Tibial nerve (tissue), 4 donors: ENCODE measurements at regions not wholly inside any gene's neighbourhood (a gene's known extent, or its start where the extent isn't known, plus 50 kb on each side); places are given as distances from the start of the nearest gene placed in this dataset.

ENCODE experiments used
- DNase-seq, 2 donors: peaks; one replicate each; pipeline ENCODE4 v3.0.0-alpha.2; 2019; ENCODE audit warnings: low spot score in 2 of 2
- H3K27ac ChIP-seq, 4 donors: fragments of 200-600 bp; sonication (generic) in 3 of 4; one replicate each; pipeline ENCODE4 v1.5.1; 2017 to 2019; ENCODE audit warnings: mild to moderate bottlenecking in 1 of 4
- H3K27me3 ChIP-seq, 2 donors: fragments of 200-600 bp; sonication (generic) in 1 of 2; one replicate each; pipeline versions ENCODE4 v1.5.1 to v1.6.0; 2017 to 2019
- H3K36me3 ChIP-seq, 3 donors: fragments of 200-600 bp; sonication (generic); one replicate each; pipeline ENCODE4 v1.5.1; 2018 to 2019
- H3K4me1 ChIP-seq, 4 donors: fragments of 200-600 bp; sonication (generic) in 3 of 4; one replicate each; pipeline ENCODE4 v1.5.1; 2017 to 2019
- H3K4me3 ChIP-seq, 4 donors: fragments of 200-600 bp; sonication (generic) in 3 of 4; one replicate each; pipeline ENCODE4 v1.5.1; 2017 to 2019; ENCODE audit warnings: mild to moderate bottlenecking in 1 of 4, moderate library complexity in 1 of 4
- H3K9me3 ChIP-seq, 4 donors: fragments of 200-600 bp; sonication (generic) in 3 of 4; one replicate each; pipeline ENCODE4 v1.5.1; 2017 to 2019
- EP300 ChIP-seq, 2 donors: sonication (generic); formaldehyde crosslinking; IDR thresholded peaks; one replicate each; pipeline ENCODE4 v1.6.1; 2017; ENCODE audit warnings: antibody characterized with exemption in 2 of 2, mild to moderate bottlenecking in 1 of 2
- POLR2A ChIP-seq, 2 donors: fragments of 450-650 bp; IDR thresholded peaks; one replicate each; pipeline ENCODE4 v1.6.1; 2017; ENCODE audit warnings: antibody characterized with exemption in 2 of 2, mild to moderate bottlenecking in 2 of 2, moderate library complexity in 2 of 2
- WGBS, 2 donors: methylation state at CpG; one replicate each; pipeline ENCODE4 v1.1.5; 2018; 5-methylcytosine and 5-hydroxymethylcytosine counted together
- TF ChIP-seq, protein P1 (sequence below), 5 experiments: fragments of 200-600 bp in 3 of 5; fragments of 450-650 bp in 2 of 5; sonication (generic) in 3 of 5; IDR thresholded peaks; one replicate each; pipeline ENCODE4 v1.5.1; 2016 to 2019; ENCODE audit warnings: antibody characterized with exemption in 5 of 5, mild to moderate bottlenecking in 3 of 5, moderate library complexity in 2 of 5

DNA sequence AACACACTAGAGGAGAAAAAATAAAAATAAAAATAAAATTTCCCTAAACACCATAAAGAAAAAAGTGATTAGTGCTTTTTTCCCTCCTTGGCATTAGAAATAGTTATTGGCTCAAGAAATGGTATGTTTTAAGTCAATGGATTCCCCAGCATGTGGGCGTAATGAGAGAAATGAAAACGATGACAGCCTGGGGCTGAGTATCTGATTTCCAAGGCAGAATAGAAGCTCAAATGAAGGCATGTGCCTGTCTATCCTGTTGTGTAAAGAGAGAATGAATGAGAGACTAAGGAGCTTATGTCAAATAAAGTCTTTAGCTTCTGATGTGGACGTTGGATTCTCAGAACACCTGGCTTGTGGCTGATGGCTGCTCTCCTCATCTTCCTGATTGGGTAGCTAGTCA lies 1408.4 kb upstream of the TMEM132C start:
- Histone ChIP-seq H3K4me3 (no peak overlapping the region), H3K9me3 (no peaks in the 10 kb centered on the region), H3K27me3 (no peaks in the 10 kb centered on the region), H3K27ac (no peak overlapping the region), H3K4me1 (no peaks in the 10 kb centered on the region), H3K36me3 (no peaks in the 10 kb centered on the region)
- DNase-seq: no peak
- 50 to 53% methylated on average over 3 of the region's 3 CpGs for WGBS, 2 donors
- no peak for TF ChIP-seq POLR2A (IDR thresholded peaks at IDR 0.05)
- TF ChIP-seq, protein P1, sequence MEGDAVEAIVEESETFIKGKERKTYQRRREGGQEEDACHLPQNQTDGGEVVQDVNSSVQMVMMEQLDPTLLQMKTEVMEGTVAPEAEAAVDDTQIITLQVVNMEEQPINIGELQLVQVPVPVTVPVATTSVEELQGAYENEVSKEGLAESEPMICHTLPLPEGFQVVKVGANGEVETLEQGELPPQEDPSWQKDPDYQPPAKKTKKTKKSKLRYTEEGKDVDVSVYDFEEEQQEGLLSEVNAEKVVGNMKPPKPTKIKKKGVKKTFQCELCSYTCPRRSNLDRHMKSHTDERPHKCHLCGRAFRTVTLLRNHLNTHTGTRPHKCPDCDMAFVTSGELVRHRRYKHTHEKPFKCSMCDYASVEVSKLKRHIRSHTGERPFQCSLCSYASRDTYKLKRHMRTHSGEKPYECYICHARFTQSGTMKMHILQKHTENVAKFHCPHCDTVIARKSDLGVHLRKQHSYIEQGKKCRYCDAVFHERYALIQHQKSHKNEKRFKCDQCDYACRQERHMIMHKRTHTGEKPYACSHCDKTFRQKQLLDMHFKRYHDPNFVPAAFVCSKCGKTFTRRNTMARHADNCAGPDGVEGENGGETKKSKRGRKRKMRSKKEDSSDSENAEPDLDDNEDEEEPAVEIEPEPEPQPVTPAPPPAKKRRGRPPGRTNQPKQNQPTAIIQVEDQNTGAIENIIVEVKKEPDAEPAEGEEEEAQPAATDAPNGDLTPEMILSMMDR (IDR thresholded peaks at IDR 0.05): no peak
- TF ChIP-seq EP300 (IDR thresholded peaks at IDR 0.05): no peak

DNA sequence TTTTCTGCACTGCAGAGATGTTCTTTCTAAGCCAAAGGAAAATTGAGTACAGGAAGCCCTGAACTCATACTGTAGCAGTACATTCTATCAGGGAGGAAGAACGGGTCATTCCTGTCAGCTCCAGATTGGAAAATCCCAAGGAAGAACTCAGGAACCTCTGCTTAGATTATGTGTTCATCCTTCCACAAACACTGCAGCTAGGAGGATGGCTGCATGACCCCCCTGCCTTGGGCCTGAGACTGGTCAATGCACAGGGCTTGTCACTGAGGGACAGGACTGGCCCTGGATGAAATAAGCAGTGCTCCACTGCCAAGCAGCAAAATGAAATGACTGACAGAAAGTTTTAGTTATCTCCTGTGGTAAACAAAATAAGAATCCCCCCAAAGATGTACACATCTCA lies 1406.8 kb upstream of the TMEM132C start:
- no peak overlapping the region for H3K27ac ChIP-seq
- TF ChIP-seq EP300 (IDR thresholded peaks at IDR 0.05): no peak
- no peak for TF ChIP-seq POLR2A (IDR thresholded peaks at IDR 0.05)
- TF ChIP-seq, protein P1 (IDR thresholded peaks at IDR 0.05): no peak
- H3K4me1 ChIP-seq: no peaks in the 10 kb centered on the region
- H3K9me3 ChIP-seq: no peaks in the 10 kb centered on the region
- H3K27me3 ChIP-seq: no peaks in the 10 kb centered on the region
- no peak overlapping the region for H3K4me3 ChIP-seq
- DNase-seq: no peak
- 59 to 95% methylated on average over 1 of the region's 1 CpG for WGBS, 2 donors
- H3K36me3 ChIP-seq: no peaks in the 10 kb centered on the region

DNA sequence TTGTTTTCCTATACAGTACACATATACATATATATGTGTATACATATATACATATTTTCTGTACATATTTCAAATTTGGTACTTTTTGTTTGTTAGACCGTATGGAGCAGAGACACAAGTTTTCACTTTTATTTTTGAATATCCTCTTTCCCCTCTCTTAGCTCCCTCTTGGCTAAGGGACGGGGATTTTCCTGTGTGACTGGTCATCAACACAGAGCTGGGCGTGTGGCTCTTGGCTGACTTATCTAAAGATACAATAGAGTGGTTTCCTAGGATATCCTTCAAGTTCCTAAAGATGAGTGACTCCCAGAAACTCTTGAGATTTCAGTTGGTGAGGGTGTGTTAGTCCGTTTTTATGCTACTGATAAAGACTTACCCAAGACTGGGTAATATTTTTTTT lies 1404.5 kb upstream of the TMEM132C start:
- Histone ChIP-seq H3K27ac (no peak overlapping the region), H3K4me1 (no peaks in the 10 kb centered on the region), H3K36me3 (no peaks in the 10 kb centered on the region), H3K9me3 (no peaks in the 10 kb centered on the region), H3K4me3 (no peak overlapping the region), H3K27me3 (no peaks in the 10 kb centered on the region)
- WGBS, 2 donors: 76% methylated on average over 4 of the region's 4 CpGs
- TF ChIP-seq, protein P1 (IDR thresholded peaks at IDR 0.05): no peak
- TF ChIP-seq EP300 (IDR thresholded peaks at IDR 0.05) (no peak), POLR2A (IDR thresholded peaks at IDR 0.05) (no peak)
- DNase-seq: no peak

DNA sequence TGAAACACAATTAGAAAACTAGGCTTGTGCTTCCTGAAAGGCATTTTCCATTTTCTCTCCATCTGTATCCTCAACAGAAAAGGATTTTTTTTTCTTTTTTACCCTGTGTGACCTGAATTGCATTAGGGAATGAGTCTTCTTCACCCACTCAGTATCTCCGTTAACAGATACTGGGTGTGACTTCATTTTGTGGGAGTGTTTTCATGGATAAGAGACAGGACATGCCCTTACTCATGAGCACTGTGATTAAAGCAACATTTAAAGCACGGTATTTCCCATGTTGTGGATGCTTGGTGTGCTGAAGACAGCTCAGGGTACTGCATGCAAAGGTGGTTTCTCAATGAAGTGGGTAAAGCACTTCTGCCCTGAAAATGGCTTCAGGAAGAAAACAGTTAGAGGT lies 1397.3 kb upstream of the TMEM132C start:
- H3K27me3 ChIP-seq: no peaks in the 10 kb centered on the region
- H3K36me3 ChIP-seq: no peaks in the 10 kb centered on the region
- 62 to 63% methylated on average over 2 of the region's 2 CpGs for WGBS, 2 donors
- H3K27ac ChIP-seq: no peak overlapping the region
- H3K4me3 ChIP-seq: no peak overlapping the region
- no peak for DNase-seq
- no peaks in the 10 kb centered on the region for H3K4me1 ChIP-seq
- no peaks in the 10 kb centered on the region for H3K9me3 ChIP-seq
- TF ChIP-seq EP300 (IDR thresholded peaks at IDR 0.05): no peak
- no peak for TF ChIP-seq POLR2A (IDR thresholded peaks at IDR 0.05)
- TF ChIP-seq, protein P1 (IDR thresholded peaks at IDR 0.05): no peak

DNA sequence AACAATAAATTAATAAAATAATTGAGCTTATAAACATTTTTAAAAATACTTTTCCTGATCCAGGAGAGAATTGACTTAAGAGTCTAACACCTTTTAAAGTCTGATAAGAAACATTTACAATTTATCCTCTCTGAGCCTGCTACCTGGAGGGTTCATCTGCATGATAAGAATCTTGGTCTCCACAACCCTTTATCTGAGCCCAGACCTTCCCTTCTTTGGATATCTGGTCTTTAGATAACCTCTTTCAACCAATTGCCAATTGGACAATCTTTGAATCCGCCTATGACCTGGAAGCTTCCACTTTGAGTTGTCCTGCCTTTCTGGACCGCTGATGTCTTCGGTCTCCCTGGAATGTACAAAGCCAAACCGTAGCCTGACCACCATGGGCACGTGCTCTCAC lies 1393.3 kb upstream of the TMEM132C start:
- TF ChIP-seq EP300 (IDR thresholded peaks at IDR 0.05) (no peak), POLR2A (IDR thresholded peaks at IDR 0.05) (no peak)
- TF ChIP-seq, protein P1 (IDR thresholded peaks at IDR 0.05): no peak
- no peak for DNase-seq
- Histone ChIP-seq H3K4me1 (no peaks in the 10 kb centered on the region), H3K9me3 (no peaks in the 10 kb centered on the region), H3K4me3 (no peak overlapping the region), H3K27ac (no peak overlapping the region), H3K36me3 (no peaks in the 10 kb centered on the region), H3K27me3 (no peaks in the 10 kb centered on the region)
- WGBS, 2 donors: 76 to 82% methylated on average over 5 of the region's 5 CpGs
